ENCODE measurements at regions not wholly inside any gene's neighbourhood (a gene's known extent, or its start where the extent isn't known, plus 50 kb on each side); places are given as distances from the start of the nearest gene placed in this dataset.

DNA sequence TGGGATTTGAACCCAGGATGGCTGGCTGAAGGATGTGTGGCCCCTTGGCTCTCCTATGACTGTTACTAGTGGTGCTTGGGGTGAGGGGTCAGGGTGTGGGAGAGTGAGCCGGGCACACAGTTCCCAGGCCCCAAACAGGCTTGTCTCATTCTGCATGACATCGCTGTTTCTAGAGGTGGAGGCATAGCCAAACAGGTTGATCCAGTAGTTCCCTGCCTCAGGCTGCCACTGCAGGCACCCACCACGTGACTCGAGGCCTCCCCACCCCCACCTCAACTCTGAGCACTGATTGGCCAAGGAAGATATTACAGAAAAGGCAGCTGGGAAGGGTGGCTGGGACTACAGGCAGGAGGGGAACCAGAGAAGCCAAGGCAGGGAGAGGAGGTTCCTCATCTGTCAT is 102.6 kb downstream of the NCOR2 start:
- H3K27ac ChIP-seq, result no peak overlapping the region
- DNase-seq (ENCODE audit: low spot score), result no peak
- no peak overlapping the region for H3K4me3 ChIP-seq
- TF ChIP-seq, protein P1, sequence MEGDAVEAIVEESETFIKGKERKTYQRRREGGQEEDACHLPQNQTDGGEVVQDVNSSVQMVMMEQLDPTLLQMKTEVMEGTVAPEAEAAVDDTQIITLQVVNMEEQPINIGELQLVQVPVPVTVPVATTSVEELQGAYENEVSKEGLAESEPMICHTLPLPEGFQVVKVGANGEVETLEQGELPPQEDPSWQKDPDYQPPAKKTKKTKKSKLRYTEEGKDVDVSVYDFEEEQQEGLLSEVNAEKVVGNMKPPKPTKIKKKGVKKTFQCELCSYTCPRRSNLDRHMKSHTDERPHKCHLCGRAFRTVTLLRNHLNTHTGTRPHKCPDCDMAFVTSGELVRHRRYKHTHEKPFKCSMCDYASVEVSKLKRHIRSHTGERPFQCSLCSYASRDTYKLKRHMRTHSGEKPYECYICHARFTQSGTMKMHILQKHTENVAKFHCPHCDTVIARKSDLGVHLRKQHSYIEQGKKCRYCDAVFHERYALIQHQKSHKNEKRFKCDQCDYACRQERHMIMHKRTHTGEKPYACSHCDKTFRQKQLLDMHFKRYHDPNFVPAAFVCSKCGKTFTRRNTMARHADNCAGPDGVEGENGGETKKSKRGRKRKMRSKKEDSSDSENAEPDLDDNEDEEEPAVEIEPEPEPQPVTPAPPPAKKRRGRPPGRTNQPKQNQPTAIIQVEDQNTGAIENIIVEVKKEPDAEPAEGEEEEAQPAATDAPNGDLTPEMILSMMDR (IDR thresholded peaks at IDR 0.05), result no peak

DNA sequence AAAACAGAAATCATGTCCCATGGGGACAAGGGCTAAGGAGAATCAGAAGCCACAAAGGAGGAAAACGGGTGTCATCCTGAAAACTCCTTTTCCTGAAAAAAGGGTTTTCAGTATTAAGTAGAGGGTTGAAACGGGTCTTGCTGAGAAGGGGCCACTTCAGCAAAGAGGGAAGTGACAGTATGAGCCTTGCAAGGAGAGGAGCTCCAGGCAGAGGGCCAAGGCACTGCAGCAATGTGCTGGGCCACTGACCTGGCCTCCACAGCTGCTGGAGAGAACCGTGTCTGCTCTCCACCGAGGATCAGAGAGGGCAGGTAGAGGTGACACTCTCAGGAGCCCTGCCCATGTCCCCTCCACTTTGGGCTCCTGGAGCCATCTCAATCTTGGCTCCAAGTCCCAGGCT is 103.3 kb downstream of the NCOR2 start:
- Histone ChIP-seq H3K4me3 (no peak overlapping the region), H3K27ac (no peak overlapping the region)
- DNase-seq (ENCODE audit: low spot score), result no peak
- TF ChIP-seq, protein P1 (IDR thresholded peaks at IDR 0.05), result no peak

DNA sequence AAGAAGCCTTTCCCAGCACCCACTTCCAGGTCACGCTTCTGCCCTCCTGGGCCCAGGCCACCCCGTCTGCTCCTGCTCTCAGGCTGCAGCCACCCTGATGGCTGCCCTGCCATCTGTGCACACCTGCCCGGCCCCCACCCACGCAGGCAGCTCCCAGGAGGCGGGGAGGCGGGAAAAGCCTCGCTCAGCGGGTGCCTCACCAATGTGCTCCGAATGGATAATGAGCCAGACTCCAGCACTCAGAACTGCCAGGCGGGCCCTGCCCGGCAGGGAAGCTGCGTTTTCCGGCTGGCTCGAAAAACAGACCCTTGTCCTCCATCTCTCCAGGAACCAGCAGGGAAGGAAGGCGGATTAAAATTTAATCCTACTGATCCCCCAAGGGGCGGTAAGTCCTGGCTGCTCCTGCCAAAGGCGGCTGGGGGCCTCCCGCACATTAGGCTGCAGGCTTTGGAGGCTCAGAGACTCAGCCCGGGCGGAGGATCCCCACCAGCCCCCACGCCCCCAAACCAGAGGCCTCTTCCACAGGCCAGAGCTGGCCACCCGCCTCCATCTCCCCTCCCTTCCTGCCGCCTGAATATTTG is 104.0 kb downstream of the NCOR2 start:
- TF ChIP-seq, protein P1 (IDR thresholded peaks at IDR 0.05), result no peak
- no peak for DNase-seq (ENCODE audit: low spot score)
- Histone ChIP-seq H3K27ac (no peak overlapping the region), H3K4me3 (no peak overlapping the region)

DNA sequence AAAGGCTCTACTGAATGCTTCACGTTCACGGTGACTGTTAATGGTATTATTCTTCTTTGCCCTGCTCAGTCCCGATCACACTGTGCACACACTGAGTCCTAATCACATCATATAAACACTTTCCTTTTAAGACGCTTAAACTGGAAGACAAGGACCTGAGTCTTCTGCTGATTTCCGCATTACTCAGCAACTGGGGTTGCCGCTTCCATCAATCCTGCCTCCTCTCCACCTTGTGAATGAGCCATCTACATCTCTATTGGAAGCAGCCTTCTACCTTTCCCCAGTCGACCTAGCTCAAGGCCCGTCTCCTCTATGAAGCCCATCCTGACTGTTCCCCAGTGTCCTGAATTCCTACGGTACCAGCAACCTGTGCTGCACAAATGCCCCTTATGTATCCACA is 104.7 kb downstream of the NCOR2 start:
- TF ChIP-seq, protein P1 (IDR thresholded peaks at IDR 0.05), result no peak
- Histone ChIP-seq H3K27ac (no peak overlapping the region), H3K4me3 (no peak overlapping the region)
- no peak for DNase-seq (ENCODE audit: low spot score)

DNA sequence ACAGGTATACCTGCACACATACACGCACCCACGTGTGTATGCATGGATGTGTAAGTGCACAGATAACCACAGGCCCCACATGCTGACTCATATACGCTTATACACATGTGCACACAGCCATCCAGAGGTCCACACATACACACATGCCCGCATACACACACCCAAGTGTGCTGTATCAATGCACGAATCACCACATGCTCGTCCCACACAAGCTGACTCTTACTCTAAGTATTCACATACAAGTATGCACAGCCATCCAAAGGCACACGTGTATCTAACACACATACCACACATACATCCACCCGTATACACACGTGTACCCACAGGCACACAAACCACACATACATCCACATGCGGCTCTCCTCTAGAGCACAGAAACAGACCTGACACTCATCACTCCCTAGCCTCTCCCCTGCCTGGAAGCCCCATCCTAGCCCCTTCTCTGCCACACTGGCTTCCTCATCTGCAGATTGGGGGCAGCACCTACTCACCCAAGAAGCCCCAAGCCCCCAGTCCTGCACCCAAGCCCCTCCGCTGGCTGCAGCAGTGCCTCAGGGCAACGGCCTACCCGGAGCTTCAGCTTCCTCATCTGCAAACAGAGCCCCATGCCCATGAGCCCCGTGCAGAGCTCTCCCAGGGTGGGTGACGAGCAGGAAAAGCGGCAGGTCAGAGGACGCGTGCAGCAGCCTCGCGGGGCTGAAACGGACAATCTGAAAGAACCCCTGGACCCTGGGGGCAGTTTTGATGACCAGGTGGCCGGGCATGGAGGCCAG is 105.4 kb downstream of the NCOR2 start:
- no peak overlapping the region for H3K27ac ChIP-seq
- no peak overlapping the region for H3K4me3 ChIP-seq
- TF ChIP-seq, protein P1 (IDR thresholded peaks at IDR 0.05), result no peak
- no peak for DNase-seq (ENCODE audit: low spot score)

DNA sequence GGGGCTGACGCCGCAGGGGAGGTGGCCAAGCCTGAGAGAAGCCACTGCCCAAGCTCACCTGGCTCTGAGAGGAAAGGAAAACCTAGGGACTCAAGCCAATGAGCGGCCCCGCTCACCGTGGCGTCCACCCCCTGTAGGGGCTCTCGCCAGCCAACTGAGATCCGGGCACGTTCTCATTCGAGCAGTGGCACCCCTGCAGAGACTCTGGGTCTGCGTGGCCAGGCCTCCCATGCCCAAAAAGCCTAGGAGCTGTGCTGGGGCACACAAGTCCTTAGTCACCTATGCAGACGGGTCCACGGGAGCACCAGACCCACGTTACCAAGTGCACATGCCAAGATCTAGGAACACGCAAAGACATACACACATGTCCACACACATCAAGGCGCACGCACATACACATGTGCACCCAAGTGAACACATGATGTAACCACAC is 106.2 kb downstream of the NCOR2 start:
- no peak overlapping the region for H3K27ac ChIP-seq
- no peak for DNase-seq (ENCODE audit: low spot score)
- TF ChIP-seq, protein P1 (IDR thresholded peaks at IDR 0.05), result no peak
- H3K4me3 ChIP-seq, result no peak overlapping the region

DNA sequence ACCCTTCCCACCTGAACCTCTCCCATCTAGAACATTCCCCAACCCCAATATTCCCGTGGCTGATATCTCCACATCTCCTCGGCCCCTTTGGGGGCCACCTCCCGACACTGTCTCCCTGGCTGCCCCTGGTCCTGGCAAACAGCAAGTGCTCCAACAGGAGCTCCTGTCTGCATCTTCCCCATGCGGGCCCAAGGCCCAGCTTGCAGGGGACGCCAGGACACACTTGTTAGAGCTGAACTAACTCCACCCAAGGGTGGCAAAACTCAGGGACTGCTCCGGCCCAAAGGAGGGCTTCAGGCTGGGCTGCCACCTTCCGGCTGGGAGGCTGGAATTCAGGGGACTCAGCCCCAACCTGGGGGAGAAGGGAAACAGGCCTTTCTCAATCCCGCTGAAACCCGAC is 106.6 kb downstream of the NCOR2 start:
- no peak overlapping the region for H3K4me3 ChIP-seq
- H3K27ac ChIP-seq, result no peak overlapping the region
- no peak for DNase-seq (ENCODE audit: low spot score)
- TF ChIP-seq, protein P1 (IDR thresholded peaks at IDR 0.05), result no peak

All from coronary artery (tissue), 2 donors.